ENCODE measurements at regions not wholly inside any gene's neighbourhood (a gene's known extent, or its start where the extent isn't known, plus 50 kb on each side); places are given as distances from the start of the nearest gene placed in this dataset.

DNA sequence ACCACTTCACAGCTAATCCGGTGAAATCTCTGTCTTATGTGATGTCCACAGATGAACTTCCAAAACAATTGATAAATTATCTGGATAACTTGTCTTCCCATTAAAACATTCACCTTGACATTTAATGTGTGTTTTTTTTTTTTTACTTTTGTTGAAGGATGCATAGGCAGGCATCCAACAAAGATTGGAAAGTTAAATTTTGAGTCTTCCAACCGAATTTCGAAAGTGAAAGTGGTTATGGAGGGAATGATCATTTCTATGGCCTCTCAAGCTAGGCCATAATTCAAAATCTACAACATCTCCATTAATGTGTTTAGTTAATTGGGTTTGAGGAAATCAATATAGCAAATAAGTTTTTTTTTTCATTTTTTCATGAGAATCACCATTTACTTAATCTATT, 1495.5 kb upstream of the ACVR2A start:
- Histone ChIP-seq H3K4me3 (ENCODE audit: insufficient read depth, low read depth, low read length) (no peak overlapping the region), H3K27me3 (ENCODE audit: control insufficient read depth, insufficient read depth, low read length) (no peaks in the 10 kb centered on the region), H3K36me3 (replicated peaks; ENCODE audit: control insufficient read depth, insufficient read depth, low read length) (no peaks in the 10 kb centered on the region)
- DNase-seq = no peak

GRCh38 chr2:146324951-146325350, 1519.9 kb upstream of the ACVR2A start:
- Histone ChIP-seq H3K36me3 (replicated peaks; ENCODE audit: control insufficient read depth, insufficient read depth, low read length) (no peaks in the 10 kb centered on the region), H3K27me3 (ENCODE audit: control insufficient read depth, insufficient read depth, low read length) (no peaks in the 10 kb centered on the region), H3K4me3 (ENCODE audit: insufficient read depth, low read depth, low read length) (no peak overlapping the region)
- DNase-seq = no peak

GRCh38 chr2:146323564-146323963, 1521.3 kb upstream of the ACVR2A start:
- DNase-seq = no peak
- no peaks in the 10 kb centered on the region for H3K27me3 ChIP-seq (ENCODE audit: control insufficient read depth, insufficient read depth, low read length)
- H3K4me3 ChIP-seq (ENCODE audit: insufficient read depth, low read depth, low read length) = no peak overlapping the region
- no peaks in the 10 kb centered on the region for H3K36me3 ChIP-seq (replicated peaks; ENCODE audit: control insufficient read depth, insufficient read depth, low read length)

DNA sequence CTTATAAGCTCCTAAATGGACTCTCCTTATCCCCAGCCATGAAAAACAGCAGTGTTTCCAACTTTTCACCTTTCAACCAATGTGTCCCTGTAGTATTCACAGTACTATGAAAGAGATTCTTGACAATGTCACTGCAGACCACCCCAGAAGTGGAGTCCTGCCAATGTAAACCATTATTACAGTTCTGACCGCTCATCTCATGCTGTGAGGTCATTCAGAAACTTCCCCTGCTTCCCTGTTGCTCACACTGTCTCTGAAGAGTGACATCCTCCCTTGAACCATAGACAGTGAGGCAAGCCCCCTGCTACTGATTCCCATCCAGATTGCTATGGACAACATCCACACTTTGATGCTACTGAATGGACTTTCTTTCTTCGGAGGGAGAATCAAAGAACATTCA, 1523.7 kb upstream of the ACVR2A start:
- Histone ChIP-seq H3K27me3 (ENCODE audit: control insufficient read depth, insufficient read depth, low read length) (no peaks in the 10 kb centered on the region), H3K4me3 (ENCODE audit: insufficient read depth, low read depth, low read length) (no peak overlapping the region), H3K36me3 (replicated peaks; ENCODE audit: control insufficient read depth, insufficient read depth, low read length) (no peaks in the 10 kb centered on the region)
- no peak for DNase-seq

DNA sequence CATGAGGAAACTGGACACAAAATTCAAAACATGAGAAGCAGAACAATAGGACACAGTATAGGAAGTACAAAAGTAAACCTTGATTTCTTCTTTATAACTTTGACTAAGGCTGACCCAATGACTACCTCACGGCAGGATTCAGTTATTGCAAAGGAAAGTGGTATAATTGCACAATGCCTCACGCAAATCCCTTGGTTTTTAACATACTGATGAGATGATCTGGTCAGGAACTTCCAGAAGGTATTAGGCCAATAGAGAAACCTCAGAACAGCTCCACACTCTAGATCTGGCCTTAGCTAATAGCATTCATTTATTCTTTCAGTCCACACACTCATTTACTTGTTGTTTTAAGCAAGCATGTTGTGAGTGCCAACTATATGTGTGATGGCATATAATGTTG, 1526.9 kb upstream of the ACVR2A start:
- DNase-seq = no peak
- H3K4me3 ChIP-seq (ENCODE audit: insufficient read depth, low read depth, low read length) = no peak overlapping the region
- no peaks in the 10 kb centered on the region for H3K36me3 ChIP-seq (replicated peaks; ENCODE audit: control insufficient read depth, insufficient read depth, low read length)
- H3K27me3 ChIP-seq (ENCODE audit: control insufficient read depth, insufficient read depth, low read length) = no peaks in the 10 kb centered on the region

DNA sequence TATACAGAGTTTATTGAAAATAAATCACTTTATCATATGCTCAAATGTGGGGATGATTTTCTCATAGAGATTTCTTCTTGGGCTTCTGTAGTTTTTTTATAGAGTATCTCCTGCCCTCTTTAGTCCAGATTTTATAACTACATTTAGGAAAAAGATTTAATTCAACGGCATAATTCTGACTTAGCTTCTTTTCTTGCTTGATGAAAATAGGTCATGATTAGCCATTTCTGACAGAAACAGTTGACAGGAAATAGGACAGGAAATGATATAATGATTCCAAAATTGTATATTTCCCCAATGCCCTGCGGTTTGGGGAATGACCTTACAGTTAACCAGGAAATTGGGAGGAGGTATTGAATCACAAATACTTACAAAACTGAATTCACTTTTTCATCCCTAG, 1531.9 kb upstream of the ACVR2A start:
- no peak overlapping the region for H3K4me3 ChIP-seq (ENCODE audit: insufficient read depth, low read depth, low read length)
- DNase-seq = no peak
- H3K27me3 ChIP-seq (ENCODE audit: control insufficient read depth, insufficient read depth, low read length) = no peaks in the 10 kb centered on the region
- no peaks in the 10 kb centered on the region for H3K36me3 ChIP-seq (replicated peaks; ENCODE audit: control insufficient read depth, insufficient read depth, low read length)

GRCh38 chr2:146305164-146305563, 1539.7 kb upstream of the ACVR2A start:
- H3K4me3 ChIP-seq (ENCODE audit: insufficient read depth, low read depth, low read length) = no peak overlapping the region
- no peaks in the 10 kb centered on the region for H3K27me3 ChIP-seq (ENCODE audit: control insufficient read depth, insufficient read depth, low read length)
- no peak for DNase-seq
- H3K36me3 ChIP-seq (replicated peaks; ENCODE audit: control insufficient read depth, insufficient read depth, low read length) = no peaks in the 10 kb centered on the region

DNA sequence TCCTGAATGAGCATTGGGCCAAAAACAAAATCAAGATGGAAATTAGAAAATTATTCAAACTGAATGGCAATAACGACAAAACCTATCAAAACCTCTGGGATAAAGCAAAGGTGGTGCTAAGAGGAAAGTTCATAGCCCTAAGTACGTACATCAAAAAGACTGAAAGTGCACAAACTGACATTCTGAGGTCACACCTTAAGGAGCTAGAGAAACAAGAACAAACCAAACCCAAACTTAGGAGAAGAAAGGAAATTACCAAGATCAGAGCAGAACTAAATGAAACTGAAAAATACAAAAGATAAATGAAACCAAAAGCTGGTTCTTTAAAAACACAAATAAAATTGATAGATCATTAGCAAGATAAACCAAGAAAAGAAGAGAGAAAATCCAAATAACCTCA, 1543.5 kb upstream of the ACVR2A start:
- no peak overlapping the region for H3K4me3 ChIP-seq (ENCODE audit: insufficient read depth, low read depth, low read length)
- no peak for DNase-seq
- H3K36me3 ChIP-seq (replicated peaks; ENCODE audit: control insufficient read depth, insufficient read depth, low read length) = no peaks in the 10 kb centered on the region
- no peaks in the 10 kb centered on the region for H3K27me3 ChIP-seq (ENCODE audit: control insufficient read depth, insufficient read depth, low read length)

DNA sequence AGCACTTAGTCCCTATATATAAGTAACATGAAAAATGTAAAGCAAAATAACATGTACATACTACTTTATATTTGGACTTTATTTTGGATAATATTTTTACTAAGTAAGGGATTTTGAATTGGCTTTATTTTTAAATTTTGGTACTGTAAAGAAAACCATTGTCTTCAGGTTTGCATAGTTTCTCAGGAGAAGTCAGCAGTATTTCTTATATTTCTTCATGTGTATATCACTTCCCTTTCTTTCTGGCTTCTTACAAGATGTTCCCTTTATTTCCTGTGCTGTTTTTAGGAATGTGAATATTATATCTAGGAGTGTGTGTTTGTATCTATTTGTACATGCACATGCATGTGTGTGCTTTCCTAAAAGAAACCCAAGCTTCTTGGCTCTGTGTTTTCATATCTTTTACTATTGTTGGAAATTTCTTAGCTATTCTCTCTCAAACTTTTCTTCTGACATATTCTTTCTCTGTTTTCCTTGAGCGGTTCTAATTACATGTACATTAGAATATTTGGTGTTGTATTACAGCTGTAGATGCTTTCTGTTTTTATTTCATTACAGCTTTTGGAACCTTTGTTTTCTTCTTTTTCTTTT, 1549.7 kb upstream of the ACVR2A start:
- H3K36me3 ChIP-seq (replicated peaks; ENCODE audit: control insufficient read depth, insufficient read depth, low read length) = no peaks in the 10 kb centered on the region
- no peak overlapping the region for H3K4me3 ChIP-seq (ENCODE audit: insufficient read depth, low read depth, low read length)
- DNase-seq = no peak
- no peaks in the 10 kb centered on the region for H3K27me3 ChIP-seq (ENCODE audit: control insufficient read depth, insufficient read depth, low read length)

- Histone ChIP-seq H3K36me3 (replicated peaks; ENCODE audit: control insufficient read depth, insufficient read depth, low read length) (no peaks in the 10 kb centered on the region), H3K27me3 (ENCODE audit: control insufficient read depth, insufficient read depth, low read length) (no peaks in the 10 kb centered on the region), H3K4me3 (ENCODE audit: insufficient read depth, low read depth, low read length) (no peak overlapping the region)
- no peak for DNase-seq
These were observed 1557.5 kb upstream of the ACVR2A start for GRCh38 chr2:146287281-146287680.

- DNase-seq = no peak
- H3K36me3 ChIP-seq (replicated peaks; ENCODE audit: control insufficient read depth, insufficient read depth, low read length) = no peaks in the 10 kb centered on the region
- no peak overlapping the region for H3K4me3 ChIP-seq (ENCODE audit: insufficient read depth, low read depth, low read length)
- no peaks in the 10 kb centered on the region for H3K27me3 ChIP-seq (ENCODE audit: control insufficient read depth, insufficient read depth, low read length)
These were observed 1565.9 kb upstream of the ACVR2A start for GRCh38 chr2:146278881-146279280.

GRCh38 chr2:146271131-146271831, 1573.5 kb upstream of the ACVR2A start:
- no peak for DNase-seq
- Histone ChIP-seq H3K4me3 (ENCODE audit: insufficient read depth, low read depth, low read length) (no peak overlapping the region), H3K36me3 (replicated peaks; ENCODE audit: control insufficient read depth, insufficient read depth, low read length) (no peaks in the 10 kb centered on the region), H3K27me3 (ENCODE audit: control insufficient read depth, insufficient read depth, low read length) (no peaks in the 10 kb centered on the region)

DNA sequence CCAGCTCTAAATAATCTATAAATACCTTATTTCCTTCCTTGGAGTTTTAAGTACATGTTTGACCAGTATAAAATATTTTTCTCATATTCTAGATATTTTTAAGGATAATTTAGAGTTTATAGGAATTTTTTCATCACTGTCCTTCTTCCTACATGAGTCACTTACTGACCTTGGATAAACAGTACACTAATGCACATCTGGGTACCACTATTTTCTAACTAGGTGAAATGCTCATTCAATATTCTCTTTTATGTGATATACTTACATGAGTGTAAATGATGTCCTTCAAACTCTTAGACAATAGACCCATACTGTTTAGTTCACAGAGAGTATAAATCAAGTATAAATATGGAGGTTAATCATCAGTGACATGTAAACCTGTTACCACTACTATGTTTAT, 1574.2 kb upstream of the ACVR2A start:
- Histone ChIP-seq H3K4me3 (ENCODE audit: insufficient read depth, low read depth, low read length) (no peak overlapping the region), H3K36me3 (replicated peaks; ENCODE audit: control insufficient read depth, insufficient read depth, low read length) (no peaks in the 10 kb centered on the region), H3K27me3 (ENCODE audit: control insufficient read depth, insufficient read depth, low read length) (no peaks in the 10 kb centered on the region)
- no peak for DNase-seq

GRCh38 chr2:146267093-146267492, 1577.7 kb upstream of the ACVR2A start:
- no peak for DNase-seq
- no peaks in the 10 kb centered on the region for H3K36me3 ChIP-seq (replicated peaks; ENCODE audit: control insufficient read depth, insufficient read depth, low read length)
- no peaks in the 10 kb centered on the region for H3K27me3 ChIP-seq (ENCODE audit: control insufficient read depth, insufficient read depth, low read length)
- H3K4me3 ChIP-seq (ENCODE audit: insufficient read depth, low read depth, low read length) = no peak overlapping the region

DNA sequence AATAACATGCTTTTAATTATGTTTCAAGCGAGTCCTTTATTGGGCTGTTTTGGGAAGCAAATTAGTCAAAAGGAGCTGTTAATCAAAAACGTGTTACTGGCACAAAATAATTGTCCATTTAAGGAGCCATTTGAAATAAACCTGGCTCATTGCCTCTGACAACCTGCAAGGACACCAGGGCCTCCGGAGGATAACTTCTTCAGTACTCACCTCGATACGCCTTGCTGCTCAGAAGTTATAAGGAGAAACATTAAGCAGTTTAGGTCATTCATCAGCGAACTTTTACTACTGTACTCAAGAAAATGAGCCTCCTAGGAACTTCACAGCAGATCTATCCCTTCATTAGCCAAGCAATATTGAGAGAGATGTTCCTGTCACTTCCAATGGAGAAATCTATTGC, 1579.2 kb upstream of the ACVR2A start:
- Histone ChIP-seq H3K27me3 (ENCODE audit: control insufficient read depth, insufficient read depth, low read length) (no peaks in the 10 kb centered on the region), H3K4me3 (ENCODE audit: insufficient read depth, low read depth, low read length) (no peak overlapping the region)
- DNase-seq = no peak

GRCh38 chr2:146262606-146263005, 1582.2 kb upstream of the ACVR2A start:
- Histone ChIP-seq H3K36me3 (replicated peaks; ENCODE audit: control insufficient read depth, insufficient read depth, low read length) (no peaks in the 10 kb centered on the region), H3K27me3 (ENCODE audit: control insufficient read depth, insufficient read depth, low read length) (no peaks in the 10 kb centered on the region), H3K4me3 (ENCODE audit: insufficient read depth, low read depth, low read length) (no peak overlapping the region)
- no peak for DNase-seq

More for the DNA sequence above, 1579.2 kb upstream of the ACVR2A start:
- no peaks in the 10 kb centered on the region for H3K36me3 ChIP-seq (replicated peaks; ENCODE audit: control insufficient read depth, insufficient read depth, low read length)

All from H7 (cell line).